ENCODE measurements at regions not wholly inside any gene's neighbourhood (a gene's known extent, or its start where the extent isn't known, plus 50 kb on each side); places are given as distances from the start of the nearest gene placed in this dataset.

GRCh38 chr9:91004484-91004883 lies 202.9 kb downstream of the SYK start:
- intact Hi-C loops (cut with micrococcal nuclease), result no loop called here
- Mint-ChIP-seq H3K4me1 (ENCODE audit: low read depth) (peaks cover 8% of the 10 kb centered on the region), H3K27me3 (no peaks in the 10 kb centered on the region), H3K27ac (no peak overlapping the region), H3K9me3 (no peaks in the 10 kb centered on the region), H3K36me3 (ENCODE audit: low read depth) (no peaks in the 10 kb centered on the region), H3K4me3 (no peak overlapping the region)
- no peak for TF ChIP-seq CTCF (IDR thresholded peaks at IDR 0.05)
- no peak for ATAC-seq
- ChIA-PET CTCF (interaction anchor here (1.2 kb wide), 1 partner anchor 89 kb away, joined by 3 read pairs; no protein-coding TSS in a partner anchor), POLR2A (interaction anchor here (0.6 to 1.2 kb wide), 2 partner anchors 10 to 220 kb away, joined by 3 read pairs; no protein-coding TSS in a partner anchor)
- DNase-seq, result no peak

GRCh38 chr9:91004992-91005391 lies 203.4 kb downstream of the SYK start:
- no peaks in the 10 kb centered on the region for H3K27me3 Mint-ChIP-seq
- H3K4me3 Mint-ChIP-seq, result no peak overlapping the region
- ATAC-seq (no peak), DNase-seq (no peak)
- no peak for TF ChIP-seq CTCF (IDR thresholded peaks at IDR 0.05)
- peaks cover 8% of the 10 kb centered on the region for H3K4me1 Mint-ChIP-seq (ENCODE audit: low read depth)
- intact Hi-C loops (cut with micrococcal nuclease), result no loop called here
- CTCF ChIA-PET, result interaction anchor here (1.2 kb wide), 1 partner anchor 89 kb away, joined by 3 read pairs; no protein-coding TSS in a partner anchor
- no peaks in the 10 kb centered on the region for H3K36me3 Mint-ChIP-seq (ENCODE audit: low read depth)
- H3K27ac Mint-ChIP-seq, result no peak overlapping the region
- H3K9me3 Mint-ChIP-seq, result no peaks in the 10 kb centered on the region
- POLR2A ChIA-PET, result interaction anchor here (1.2 kb wide), 1 partner anchor 9 kb away, joined by 3 read pairs; no protein-coding TSS in a partner anchor

GRCh38 chr9:91006046-91006445 lies 204.4 kb downstream of the SYK start:
- POLR2A ChIA-PET, result no interaction called here
- Mint-ChIP-seq H3K36me3 (ENCODE audit: low read depth) (no peaks in the 10 kb centered on the region), H3K27me3 (no peaks in the 10 kb centered on the region), H3K4me1 (ENCODE audit: low read depth) (peaks cover 5% of the 10 kb centered on the region), H3K9me3 (no peaks in the 10 kb centered on the region), H3K4me3 (no peak overlapping the region), H3K27ac (no peak overlapping the region)
- ATAC-seq (no peak), DNase-seq (no peak)
- CTCF ChIA-PET, result no interaction called here
- intact Hi-C loops (cut with micrococcal nuclease), result no loop called here
- TF ChIP-seq CTCF (IDR thresholded peaks at IDR 0.05), result no peak

- Mint-ChIP-seq H3K4me1 (ENCODE audit: low read depth) (peaks cover 2% of the 10 kb centered on the region), H3K36me3 (ENCODE audit: low read depth) (no peaks in the 10 kb centered on the region), H3K27me3 (peaks cover 3% of the 10 kb centered on the region), H3K27ac (no peak overlapping the region), H3K9me3 (peaks cover 7% of the 10 kb centered on the region), H3K4me3 (no peak overlapping the region)
- no peak for TF ChIP-seq CTCF (IDR thresholded peaks at IDR 0.05)
- POLR2A ChIA-PET, result no interaction called here
- intact Hi-C loops (cut with micrococcal nuclease), result no loop called here
- no peak for ATAC-seq
- CTCF ChIA-PET, result no interaction called here
- DNase-seq, result no peak
Observed at GRCh38 chr9:91008568-91008967, 206.9 kb downstream of the SYK start.

GRCh38 chr9:91011891-91012290 lies 210.3 kb downstream of the SYK start:
- TF ChIP-seq CTCF (IDR thresholded peaks at IDR 0.05), result no peak
- H3K4me3 Mint-ChIP-seq, result no peak overlapping the region
- H3K4me1 Mint-ChIP-seq (ENCODE audit: low read depth), result peaks cover 2% of the 10 kb centered on the region
- intact Hi-C loops (cut with micrococcal nuclease), result no loop called here
- H3K9me3 Mint-ChIP-seq, result peaks cover 7% of the 10 kb centered on the region
- no peak overlapping the region for H3K27ac Mint-ChIP-seq
- no peaks in the 10 kb centered on the region for H3K36me3 Mint-ChIP-seq (ENCODE audit: low read depth)
- ChIA-PET CTCF (interaction anchor here (0.7 to 1.1 kb wide), 2 partner anchors 21 to 88 kb away, joined by 3 read pairs; no protein-coding TSS in a partner anchor), POLR2A (no interaction called here)
- peaks cover 13% of the 10 kb centered on the region for H3K27me3 Mint-ChIP-seq
- DNase-seq, result no peak
- ATAC-seq, result no peak

All from activated CD8-positive, alpha-beta T cell treated with anti-CD3 and anti-CD28 coated beads for 36 hours (primary cell).